IPS-15b (cell line): ENCODE measurements at regions not wholly inside any gene's neighbourhood (a gene's known extent, or its start where the extent isn't known, plus 50 kb on each side); places are given as distances from the start of the nearest gene placed in this dataset.
"Not testable (repeated sequence)": the region's sequence is repeated elsewhere in the genome, so short reads cannot be mapped to it uniquely, and the experiment has no call there.

Source experiments
- H3K27me3 ChIP-seq: one replicate; pipeline ENCODE4 v1.6.1; 2013; ENCODE audit warnings: low read length; ENCODE audit not compliant: control insufficient read depth, insufficient read depth
- H3K36me3 ChIP-seq: one replicate; pipeline ENCODE4 v1.6.1; 2013; ENCODE audit warnings: low read length; ENCODE audit not compliant: control insufficient read depth, insufficient read depth
- H3K4me1 ChIP-seq: one replicate; pipeline ENCODE4 v1.6.1; 2013; ENCODE audit warnings: mild to moderate bottlenecking, low read length; ENCODE audit not compliant: control insufficient read depth, insufficient read depth
- H3K4me3 ChIP-seq: one replicate; pipeline ENCODE4 v1.5.1; 2013; ENCODE audit warnings: low read depth, low read length
- H3K9ac ChIP-seq: one replicate; pipeline ENCODE4 v1.6.1; 2013; ENCODE audit warnings: low read depth, mild to moderate bottlenecking, low read length
- H3K9me3 ChIP-seq: one replicate; pipeline ENCODE4 v1.6.1; 2013; ENCODE audit warnings: mild to moderate bottlenecking, low read length; ENCODE audit not compliant: control insufficient read depth, insufficient read depth

DNA sequence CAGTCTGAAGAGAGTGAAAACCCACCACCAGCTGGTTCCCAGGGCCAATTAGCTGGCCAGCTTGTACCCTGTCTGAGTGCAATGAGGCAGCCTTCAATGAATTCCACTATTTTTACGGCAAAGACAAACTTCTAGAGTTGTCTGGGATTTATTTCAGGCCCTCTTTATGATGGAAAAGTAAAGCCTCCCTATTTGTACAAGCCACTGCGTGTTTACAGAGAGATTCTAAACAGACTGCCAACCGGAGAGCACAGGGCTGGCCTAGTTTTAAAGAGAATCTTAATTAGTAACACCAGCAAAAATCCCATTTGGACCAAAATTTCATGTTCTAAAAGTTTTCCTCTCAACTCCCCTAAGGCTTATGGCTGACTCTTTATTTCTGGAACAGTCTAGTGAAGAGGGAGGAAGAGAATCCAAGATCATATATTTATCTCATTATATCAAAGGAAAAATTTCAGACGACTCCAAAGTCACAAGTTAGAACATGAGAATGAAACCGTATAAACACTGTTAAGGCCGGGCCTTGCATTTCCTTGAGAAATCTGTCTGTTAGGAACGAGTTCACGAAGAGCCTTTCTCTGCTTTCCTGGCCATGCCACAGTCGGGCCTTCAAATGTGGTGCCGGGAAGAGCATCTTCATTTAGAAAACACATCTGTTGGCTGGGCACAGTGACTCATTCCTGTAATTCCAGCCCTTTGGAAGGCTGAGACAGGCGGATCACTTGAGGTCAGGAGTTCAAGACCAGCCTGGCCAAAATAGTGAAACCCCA lies 724.6 kb upstream of the NRP1 start:
- Histone ChIP-seq H3K4me1 (no peaks in the 10 kb centered on the region), H3K9ac (no peak overlapping the region), H3K27me3 (no peaks in the 10 kb centered on the region), H3K36me3 (no peaks in the 10 kb centered on the region), H3K9me3 (peaks cover 2% of the 10 kb centered on the region), H3K4me3 (no peak overlapping the region)

DNA sequence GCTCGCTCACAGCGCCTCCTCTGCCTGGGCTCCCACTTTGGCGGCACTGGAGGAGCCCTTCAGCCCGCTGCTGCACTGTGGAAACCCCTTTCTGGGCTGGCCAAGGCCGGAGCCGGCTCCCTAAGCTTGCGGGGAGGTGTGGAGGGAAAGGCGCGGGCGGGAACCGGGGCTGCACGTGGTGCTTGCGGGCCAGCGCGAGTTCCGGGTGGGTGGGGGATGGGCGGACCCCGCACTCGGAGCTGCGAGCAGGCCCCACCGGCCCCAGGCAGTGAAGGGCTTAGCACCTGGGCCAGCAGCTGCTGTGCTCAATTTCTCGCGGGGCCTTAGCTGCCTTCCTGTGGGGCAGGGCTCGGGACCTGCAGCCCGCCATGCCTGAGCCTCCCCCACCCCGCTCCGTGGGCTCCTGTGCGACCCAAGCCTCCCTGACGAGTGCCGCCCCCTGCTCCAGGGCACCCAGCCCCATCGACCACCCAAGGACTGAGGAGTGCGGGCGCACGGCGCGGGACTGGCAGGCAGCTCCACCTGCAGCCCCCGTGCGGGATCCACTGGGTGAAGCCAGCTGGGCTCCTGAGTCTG lies 721.0 kb upstream of the NRP1 start:
- H3K4me3 ChIP-seq, H3K9me3 ChIP-seq, H3K9ac ChIP-seq, H3K4me1 ChIP-seq, H3K27me3 ChIP-seq, H3K36me3 ChIP-seq: not testable (repeated sequence)

DNA sequence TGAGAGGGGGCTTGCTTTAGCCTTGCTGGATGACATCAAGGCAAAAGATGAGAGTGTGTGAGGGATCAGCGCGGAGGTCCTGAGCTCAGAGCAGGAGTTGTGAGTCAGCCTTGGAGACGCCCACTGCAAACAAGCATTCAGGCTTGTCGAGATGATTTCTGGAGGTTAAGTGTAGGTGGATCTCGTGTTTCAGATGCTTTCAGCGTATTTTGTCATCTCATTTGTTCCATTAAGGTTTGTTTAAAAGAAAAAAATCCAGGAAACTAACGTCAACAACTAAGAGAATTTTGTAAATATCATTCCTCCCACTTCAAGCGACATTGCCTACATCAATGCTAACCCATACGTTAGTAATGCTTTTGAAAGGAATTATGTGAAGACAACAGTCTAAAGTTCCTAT lies 715.4 kb upstream of the NRP1 start:
- H3K4me1 ChIP-seq: no peaks in the 10 kb centered on the region
- H3K36me3 ChIP-seq: no peaks in the 10 kb centered on the region
- H3K27me3 ChIP-seq: no peaks in the 10 kb centered on the region
- H3K9me3 ChIP-seq: no peaks in the 10 kb centered on the region
- H3K9ac ChIP-seq: no peak overlapping the region
- H3K4me3 ChIP-seq: no peak overlapping the region

DNA sequence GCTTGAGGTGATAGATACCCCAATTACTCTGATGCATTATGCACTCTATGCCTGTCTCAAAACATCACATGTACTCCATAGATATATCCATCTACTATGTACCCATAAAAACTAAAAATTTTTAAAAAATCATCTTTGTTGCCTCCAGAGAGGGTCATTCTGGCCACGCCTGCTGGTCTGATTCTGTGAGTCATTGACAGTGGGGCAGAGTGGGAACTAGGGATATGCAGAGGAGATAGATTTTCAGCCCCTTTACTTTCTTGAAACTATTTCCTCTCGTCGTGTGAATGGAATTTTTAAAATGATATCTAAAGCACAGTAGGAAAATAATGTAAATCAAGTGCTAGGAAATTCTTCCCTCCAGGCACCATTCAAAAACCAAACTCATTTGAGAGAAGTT lies 715.0 kb upstream of the NRP1 start:
- H3K4me1 ChIP-seq: no peaks in the 10 kb centered on the region
- H3K9me3 ChIP-seq: no peaks in the 10 kb centered on the region
- H3K9ac ChIP-seq: no peak overlapping the region
- H3K4me3 ChIP-seq: no peak overlapping the region
- H3K36me3 ChIP-seq: no peaks in the 10 kb centered on the region
- H3K27me3 ChIP-seq: no peaks in the 10 kb centered on the region

DNA sequence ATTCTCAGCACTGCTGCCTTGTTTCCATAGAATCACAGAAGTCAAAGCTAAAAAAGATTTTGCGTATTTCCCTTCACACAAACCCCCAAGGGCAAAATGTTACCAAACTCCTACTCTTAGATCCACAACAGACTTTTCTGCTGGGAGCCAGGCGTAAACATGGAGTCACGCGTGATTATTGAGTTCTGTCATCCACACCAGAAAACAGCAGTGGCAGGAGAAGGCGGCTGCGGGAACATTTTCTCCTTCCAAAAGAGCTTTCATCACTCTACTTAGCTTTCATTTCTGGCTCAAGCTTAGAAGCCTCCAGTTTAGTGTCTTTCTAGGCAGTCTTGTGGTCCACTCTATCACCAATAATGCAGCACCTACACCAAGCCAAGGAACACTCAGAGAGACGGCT lies 712.9 kb upstream of the NRP1 start:
- no peaks in the 10 kb centered on the region for H3K36me3 ChIP-seq
- no peaks in the 10 kb centered on the region for H3K27me3 ChIP-seq
- H3K9me3 ChIP-seq: no peaks in the 10 kb centered on the region
- no peak overlapping the region for H3K9ac ChIP-seq
- H3K4me3 ChIP-seq: no peak overlapping the region
- H3K4me1 ChIP-seq: no peaks in the 10 kb centered on the region

DNA sequence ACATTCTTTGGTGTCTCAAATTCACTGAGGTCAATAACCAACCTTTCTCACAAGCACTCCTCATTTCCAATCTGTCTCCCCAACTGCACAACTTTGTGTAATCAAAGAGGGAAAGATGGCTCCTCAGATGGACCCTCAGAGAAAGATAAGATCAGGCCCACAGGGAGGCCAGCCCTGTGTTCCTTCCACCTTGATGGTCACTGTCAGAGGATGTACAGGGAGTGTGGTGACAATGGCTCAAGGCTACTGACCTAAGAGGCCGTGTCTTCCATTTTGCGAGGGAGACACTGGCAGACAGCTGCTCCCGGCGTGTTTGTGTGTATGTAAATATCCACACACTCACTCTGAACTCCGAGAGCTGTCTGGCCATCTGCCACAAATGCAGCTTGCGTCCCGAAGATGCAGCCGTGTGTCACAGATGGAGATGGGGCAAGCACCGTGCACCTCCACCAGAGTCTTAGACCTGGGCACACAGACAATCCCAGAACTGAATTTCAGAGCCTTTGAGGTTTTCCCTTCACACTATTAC lies 712.1 kb upstream of the NRP1 start:
- H3K36me3 ChIP-seq: no peaks in the 10 kb centered on the region
- no peak overlapping the region for H3K4me3 ChIP-seq
- H3K4me1 ChIP-seq: no peaks in the 10 kb centered on the region
- no peaks in the 10 kb centered on the region for H3K9me3 ChIP-seq
- H3K27me3 ChIP-seq: no peaks in the 10 kb centered on the region
- no peak overlapping the region for H3K9ac ChIP-seq

DNA sequence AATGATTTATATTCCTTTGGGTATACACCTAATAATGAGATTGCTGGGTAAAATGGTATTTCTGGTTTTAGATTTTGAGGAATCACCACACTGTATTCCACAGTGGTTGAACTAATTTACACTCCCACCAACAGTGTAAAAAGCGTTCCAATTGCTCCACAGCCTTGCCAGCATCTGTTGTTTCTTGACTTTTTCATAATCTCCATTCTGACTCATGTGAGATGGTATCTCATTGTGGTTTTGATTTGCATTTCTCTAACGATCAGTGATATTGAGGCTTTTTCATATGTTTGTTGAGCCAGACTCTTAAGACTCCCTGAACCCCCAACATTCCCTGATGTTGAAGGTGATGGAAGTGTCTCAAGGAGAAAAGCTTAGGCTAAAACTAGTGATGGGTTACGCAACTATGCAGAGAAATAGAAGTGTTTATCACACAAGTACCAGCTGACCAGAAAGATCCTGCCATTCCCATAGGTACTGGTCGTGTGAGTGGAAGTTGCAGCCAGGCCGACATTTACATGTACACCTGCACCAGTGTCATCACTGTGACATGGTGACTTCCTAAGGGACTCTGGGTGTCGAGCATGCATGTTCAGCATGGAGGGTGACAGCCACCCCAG lies 711.2 kb upstream of the NRP1 start:
- Histone ChIP-seq H3K4me1 (no peaks in the 10 kb centered on the region), H3K27me3 (no peaks in the 10 kb centered on the region), H3K4me3 (no peak overlapping the region), H3K9ac (no peak overlapping the region), H3K36me3 (no peaks in the 10 kb centered on the region), H3K9me3 (no peaks in the 10 kb centered on the region)

DNA sequence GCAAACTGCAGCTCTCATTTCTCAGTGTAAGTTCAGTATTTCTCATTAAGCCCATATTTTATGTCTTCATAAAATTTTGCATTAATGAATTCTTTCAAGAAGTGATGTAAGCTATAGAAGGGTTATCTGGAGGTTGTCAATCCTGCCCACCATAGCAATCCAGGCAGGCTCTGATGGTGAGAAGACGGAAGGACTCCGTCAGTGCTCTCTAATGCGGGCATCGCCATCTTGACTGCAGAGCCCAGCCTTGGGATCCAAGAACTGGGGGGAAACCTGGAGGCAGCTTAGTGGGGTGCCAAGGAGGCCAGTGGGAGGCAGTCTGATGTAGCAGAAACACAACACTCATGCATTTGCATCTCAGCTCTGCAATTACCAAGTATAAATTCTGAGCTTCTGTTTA lies 707.4 kb upstream of the NRP1 start:
- Histone ChIP-seq H3K4me1 (no peaks in the 10 kb centered on the region), H3K9me3 (no peaks in the 10 kb centered on the region), H3K27me3 (no peaks in the 10 kb centered on the region), H3K9ac (no peak overlapping the region), H3K4me3 (no peak overlapping the region), H3K36me3 (no peaks in the 10 kb centered on the region)

DNA sequence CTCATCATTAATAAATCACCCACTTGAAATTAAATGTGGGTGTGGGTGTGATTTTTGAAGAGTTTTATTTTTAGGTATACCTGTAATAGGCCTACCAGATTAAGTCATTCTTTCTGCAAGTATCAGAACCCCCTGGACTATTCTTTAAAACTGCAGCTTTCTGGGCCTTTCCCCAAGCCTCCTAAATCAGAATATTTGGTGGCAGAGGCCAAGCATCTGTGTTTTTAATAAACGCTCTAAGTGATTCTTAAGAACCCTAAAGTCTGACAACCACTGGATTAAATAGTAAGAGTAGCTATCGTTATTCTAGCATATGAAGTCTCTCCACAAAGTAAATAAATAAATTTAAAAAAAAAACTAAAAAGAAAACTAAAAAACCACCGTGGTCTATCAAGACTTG lies 703.0 kb upstream of the NRP1 start:
- Histone ChIP-seq H3K27me3 (no peaks in the 10 kb centered on the region), H3K36me3 (no peaks in the 10 kb centered on the region), H3K4me1 (no peaks in the 10 kb centered on the region), H3K9me3 (no peaks in the 10 kb centered on the region), H3K4me3 (no peak overlapping the region), H3K9ac (no peak overlapping the region)

DNA sequence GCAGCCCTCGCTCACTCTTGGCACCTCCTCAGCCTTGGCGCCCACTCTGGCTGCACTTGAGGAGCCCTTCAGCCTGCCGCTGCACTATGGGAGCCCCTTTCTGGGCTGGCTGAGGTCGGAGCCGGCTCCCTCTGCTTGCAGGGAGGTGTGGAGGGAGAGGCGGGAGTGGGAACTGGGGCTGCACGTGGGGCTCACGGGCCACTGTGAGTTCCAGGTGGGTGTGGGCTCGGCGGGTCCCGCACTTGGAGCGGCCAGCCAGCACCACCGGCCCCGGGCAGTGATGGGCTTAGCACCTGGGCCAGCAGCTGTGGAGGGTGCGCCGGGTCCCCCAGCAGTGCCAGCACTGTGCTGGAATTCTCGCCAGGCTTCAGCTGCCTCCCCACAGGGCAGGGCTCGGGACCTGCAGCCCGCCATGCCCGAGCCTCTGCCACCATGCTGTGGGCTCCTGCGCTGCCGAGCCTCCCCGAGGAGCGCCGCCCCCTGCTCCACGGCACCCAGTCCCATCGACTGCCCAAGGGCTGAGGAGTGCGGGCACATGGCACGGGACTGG lies 700.8 kb upstream of the NRP1 start:
- not testable (repeated sequence) for H3K9ac ChIP-seq, H3K36me3 ChIP-seq, H3K27me3 ChIP-seq, H3K4me3 ChIP-seq, H3K4me1 ChIP-seq, H3K9me3 ChIP-seq

DNA sequence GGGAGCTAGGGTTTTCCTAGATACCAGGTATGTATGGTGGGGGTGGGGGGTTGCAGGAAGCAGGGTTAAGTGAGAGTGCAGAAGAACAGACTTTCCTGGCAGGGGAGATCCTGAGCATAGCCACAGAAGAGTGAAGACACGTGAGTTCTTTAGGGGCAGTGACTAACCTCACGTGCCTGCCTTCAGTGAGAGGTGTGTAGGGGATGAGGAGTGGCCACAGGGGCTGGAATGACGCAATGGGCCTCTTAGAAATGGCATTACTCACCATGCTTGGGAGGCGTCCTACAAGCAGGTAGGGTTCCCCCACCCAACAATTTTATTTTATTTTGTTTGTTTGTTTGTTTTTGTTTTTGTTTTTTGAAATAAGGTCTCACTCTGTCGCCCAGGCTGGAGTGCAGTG lies 698.6 kb upstream of the NRP1 start:
- H3K27me3 ChIP-seq: no peaks in the 10 kb centered on the region
- H3K4me3 ChIP-seq: no peak overlapping the region
- H3K9me3 ChIP-seq: no peaks in the 10 kb centered on the region
- no peak overlapping the region for H3K9ac ChIP-seq
- no peaks in the 10 kb centered on the region for H3K36me3 ChIP-seq
- H3K4me1 ChIP-seq: no peaks in the 10 kb centered on the region

DNA sequence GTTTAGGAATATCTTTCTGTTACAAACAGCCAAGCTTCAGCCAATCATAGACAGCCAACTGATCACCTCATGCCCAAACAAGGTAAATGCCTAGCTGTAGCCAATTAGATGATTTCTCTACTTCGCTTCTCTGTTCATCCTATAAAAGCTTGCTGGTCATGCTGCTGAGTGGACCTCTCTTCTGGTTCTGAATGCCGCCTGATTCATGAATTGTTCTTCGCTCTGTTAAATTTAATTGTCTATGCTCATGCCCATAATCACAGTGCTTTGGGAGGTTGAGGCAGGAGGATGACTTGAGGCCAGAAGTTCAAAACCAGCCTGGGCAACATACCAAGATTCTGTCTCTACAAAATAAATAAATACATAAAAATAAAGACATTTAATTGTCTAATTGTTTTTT lies 698.1 kb upstream of the NRP1 start:
- no peaks in the 10 kb centered on the region for H3K27me3 ChIP-seq

More for the DNA sequence above, 698.1 kb upstream of the NRP1 start:
- Histone ChIP-seq H3K9ac (no peak overlapping the region), H3K4me3 (no peak overlapping the region), H3K4me1 (no peaks in the 10 kb centered on the region), H3K36me3 (no peaks in the 10 kb centered on the region), H3K9me3 (no peaks in the 10 kb centered on the region)
